ENCODE measurements at regions not wholly inside any gene's neighbourhood (a gene's known extent, or its start where the extent isn't known, plus 50 kb on each side); places are given as distances from the start of the nearest gene placed in this dataset.

GRCh38 chr4:24195991-24196736 lies 306.3 kb upstream of the PPARGC1A start:
- Histone ChIP-seq H3K79me2 (ENCODE audit: control insufficient read depth, insufficient read depth, low read length) (no peaks in the 10 kb centered on the region), H3K27ac (ENCODE audit: insufficient read depth, low read depth, low read length) (no peak overlapping the region), H3K4me1 (ENCODE audit: control insufficient read depth, extremely low read depth, insufficient read depth, low read length) (no peaks in the 10 kb centered on the region), H3K4me3 (replicated peaks in 1 of 3; ENCODE audit: insufficient read depth in 1 of 3, low read depth in 1 of 3, low read length in 3 of 3) (no peak overlapping the region), H3K9ac (replicated peaks; ENCODE audit: extremely low read depth, insufficient read depth, low read length) (no peak overlapping the region), H3K9me1 (replicated peaks; ENCODE audit: control insufficient read depth, extremely low read depth, insufficient read depth, low read length) (no peaks in the 10 kb centered on the region), H3K27me3 (ENCODE audit: control insufficient read depth in 2 of 2, insufficient read depth in 2 of 2, low read length in 2 of 2) (no peaks in the 10 kb centered on the region), H3K4me2 (ENCODE audit: insufficient read depth, low read length) (no peak overlapping the region), H4K20me1 (replicated peaks; ENCODE audit: control insufficient read depth, extremely low read depth, insufficient read depth, low read length) (no peaks in the 10 kb centered on the region), H2AFZ (ENCODE audit: low read depth, low read length) (no peak overlapping the region), H3K36me3 (ENCODE audit: control insufficient read depth in 2 of 2, extremely low read depth in 1 of 2, insufficient read depth in 2 of 2, low read length in 2 of 2) (no peaks in the 10 kb centered on the region), H3K9me3 (replicated peaks; ENCODE audit: control insufficient read depth, insufficient read depth, low read length) (peaks cover 3% of the 10 kb centered on the region)
- TF ChIP-seq MAX (IDR thresholded peaks at IDR 0.05; ENCODE audit: insufficient read depth, insufficient read length) = no peak
- TF ChIP-seq, protein P1, sequence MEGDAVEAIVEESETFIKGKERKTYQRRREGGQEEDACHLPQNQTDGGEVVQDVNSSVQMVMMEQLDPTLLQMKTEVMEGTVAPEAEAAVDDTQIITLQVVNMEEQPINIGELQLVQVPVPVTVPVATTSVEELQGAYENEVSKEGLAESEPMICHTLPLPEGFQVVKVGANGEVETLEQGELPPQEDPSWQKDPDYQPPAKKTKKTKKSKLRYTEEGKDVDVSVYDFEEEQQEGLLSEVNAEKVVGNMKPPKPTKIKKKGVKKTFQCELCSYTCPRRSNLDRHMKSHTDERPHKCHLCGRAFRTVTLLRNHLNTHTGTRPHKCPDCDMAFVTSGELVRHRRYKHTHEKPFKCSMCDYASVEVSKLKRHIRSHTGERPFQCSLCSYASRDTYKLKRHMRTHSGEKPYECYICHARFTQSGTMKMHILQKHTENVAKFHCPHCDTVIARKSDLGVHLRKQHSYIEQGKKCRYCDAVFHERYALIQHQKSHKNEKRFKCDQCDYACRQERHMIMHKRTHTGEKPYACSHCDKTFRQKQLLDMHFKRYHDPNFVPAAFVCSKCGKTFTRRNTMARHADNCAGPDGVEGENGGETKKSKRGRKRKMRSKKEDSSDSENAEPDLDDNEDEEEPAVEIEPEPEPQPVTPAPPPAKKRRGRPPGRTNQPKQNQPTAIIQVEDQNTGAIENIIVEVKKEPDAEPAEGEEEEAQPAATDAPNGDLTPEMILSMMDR (IDR thresholded peaks at IDR 0.05; ENCODE audit: extremely low read depth in 1 of 2, insufficient read depth in 1 of 2, low read depth in 1 of 2, low read length in 2 of 2) = no peak
- no peak for TF ChIP-seq POLR2AphosphoS5 (IDR thresholded peaks at IDR 0.05; ENCODE audit: insufficient read depth, low read depth, low read length)
- no peak for TF ChIP-seq JUN (IDR thresholded peaks at IDR 0.05; ENCODE audit: borderline replicate concordance, insufficient read depth, insufficient read length, low read depth)
- no peak for TF ChIP-seq GATA2 (IDR thresholded peaks at IDR 0.05; ENCODE audit: insufficient read depth, insufficient read length, low read depth, low read length)
- no peak for TF ChIP-seq MYC (IDR thresholded peaks at IDR 0.05; ENCODE audit: low read depth, low read length)
- TF ChIP-seq POLR2A (IDR thresholded peaks at IDR 0.05; ENCODE audit: low read depth, low read length) = no peak
- TF ChIP-seq FOS (IDR thresholded peaks at IDR 0.05; ENCODE audit: borderline replicate concordance, insufficient read depth, low read length) = no peak
- no peak for TF ChIP-seq EZH2 (IDR thresholded peaks at IDR 0.05; ENCODE audit: borderline replicate concordance, low read depth, low read length, severe bottlenecking)
- FAIRE-seq (no peak), DNase-seq (ENCODE audit: low read depth, low spot score) (no peak)
- CTCF ChIA-PET = no interaction called here
- POLR2A ChIA-PET = no interaction called here
- dilution Hi-C loops (cut with MboI; ENCODE audit: extremely low pct_ligation_motif_present, low sequenced_read_pairs) (no loop called here), intact Hi-C loops (cut with micrococcal nuclease) (no loop called here)
- no TSS peak for BruUV-seq (replicated peaks)

All from endothelial cell of umbilical vein (primary cell).